Stimulated activated naive CD4-positive, alpha-beta T cell (primary cell): ENCODE measurements at regions not wholly inside any gene's neighbourhood (a gene's known extent, or its start where the extent isn't known, plus 50 kb on each side); places are given as distances from the start of the nearest gene placed in this dataset.

Experiments used
- DNase-seq, 6 experiments: peaks; one replicate each; lab custom pipeline; 2025; lab: John Stamatoyannopoulos, UW

DNA sequence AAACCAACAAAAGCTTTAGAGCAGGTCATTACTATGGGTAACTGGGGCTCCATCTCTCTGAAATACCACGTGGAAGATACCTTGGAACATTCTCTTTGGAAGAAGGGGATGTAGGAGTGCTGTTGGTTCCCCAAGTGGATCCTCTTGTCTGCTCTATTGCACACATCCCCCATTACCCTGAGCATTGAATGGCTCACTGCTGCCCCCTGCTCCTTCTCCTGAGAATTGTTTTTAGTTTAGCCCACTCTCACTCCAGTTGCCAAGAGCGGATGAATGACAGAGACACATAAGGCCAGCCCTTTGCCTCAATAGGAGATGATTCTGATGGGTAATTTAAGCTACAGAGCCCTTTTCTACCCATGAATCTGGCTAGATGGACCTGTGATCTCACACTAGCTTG is 135.6 kb upstream of the SUCLG2 start:
- DNase-seq: peak; percentile 9 to 76 (median 31)

DNA sequence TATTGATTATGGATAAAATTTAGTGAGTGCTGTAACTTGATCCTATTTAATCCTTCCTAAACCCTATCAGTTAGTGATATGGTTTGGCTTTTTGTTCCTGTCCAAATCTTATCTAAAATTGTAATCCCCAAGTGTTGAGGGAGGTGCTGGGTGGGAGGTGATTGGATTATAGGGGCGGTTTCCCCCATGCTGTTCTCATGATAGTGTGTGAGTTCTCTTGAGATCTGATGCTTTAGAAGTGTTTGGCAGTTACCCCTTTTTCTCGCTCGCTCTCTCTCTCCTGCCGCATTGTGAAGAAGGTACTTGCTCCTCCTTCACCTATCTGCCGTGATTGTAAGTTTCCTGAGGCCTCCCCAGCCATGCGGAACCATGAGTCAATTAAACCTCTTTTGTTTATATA is 134.0 kb upstream of the SUCLG2 start:
- no peak for DNase-seq

- no peak for DNase-seq
Observed at GRCh38 chr3:67783281-67784250, 129.2 kb upstream of the SUCLG2 start.

GRCh38 chr3:67781871-67782270 is 127.5 kb upstream of the SUCLG2 start:
- no peak for DNase-seq

- DNase-seq: no peak
Observed at GRCh38 chr3:67781218-67781617, 126.8 kb upstream of the SUCLG2 start.

- no peak for DNase-seq
Observed at GRCh38 chr3:67774676-67775075, 120.3 kb upstream of the SUCLG2 start.

DNA sequence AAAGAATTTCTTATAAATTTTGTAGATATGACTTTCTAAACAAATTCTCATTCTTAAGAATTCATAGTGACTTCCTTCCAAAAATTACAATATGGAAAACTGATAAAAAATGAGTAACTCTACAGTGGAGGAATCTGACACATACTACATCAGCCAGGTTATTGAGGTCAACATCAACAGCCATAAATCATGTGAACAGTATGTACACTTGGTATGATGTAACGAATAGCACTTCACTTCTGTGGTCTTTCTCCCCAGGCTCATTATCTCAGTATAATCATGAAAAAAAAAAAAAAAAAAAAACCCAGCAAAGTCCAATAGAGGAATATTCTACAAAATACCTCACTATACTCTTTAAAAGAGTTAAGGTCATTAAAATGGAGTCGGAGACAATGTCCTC is 111.2 kb upstream of the SUCLG2 start:
- DNase-seq: no peak

GRCh38 chr3:67745296-67745695 is 90.9 kb upstream of the SUCLG2 start:
- no peak for DNase-seq

DNA sequence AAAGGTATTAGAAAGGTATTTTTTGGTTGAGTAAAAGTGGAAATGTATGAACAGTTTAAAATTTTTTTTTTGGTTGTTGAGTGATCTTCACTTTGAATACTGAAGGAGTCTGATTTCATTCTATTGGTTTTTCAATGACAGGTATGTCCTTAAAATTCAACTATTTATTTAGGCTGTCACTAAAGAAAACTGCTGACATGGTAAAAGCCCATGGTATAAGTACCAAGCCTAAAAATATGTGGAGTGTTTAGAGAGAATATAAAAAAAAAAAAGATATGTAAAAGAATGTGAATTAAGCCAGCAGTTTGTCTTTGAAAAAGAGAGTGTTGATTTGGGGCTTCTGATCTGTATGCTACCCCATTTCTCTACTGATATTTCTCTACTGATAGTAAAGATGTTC is 90.3 kb upstream of the SUCLG2 start:
- DNase-seq: no peak

GRCh38 chr3:67739851-67740250 is 85.4 kb upstream of the SUCLG2 start:
- no peak for DNase-seq

DNA sequence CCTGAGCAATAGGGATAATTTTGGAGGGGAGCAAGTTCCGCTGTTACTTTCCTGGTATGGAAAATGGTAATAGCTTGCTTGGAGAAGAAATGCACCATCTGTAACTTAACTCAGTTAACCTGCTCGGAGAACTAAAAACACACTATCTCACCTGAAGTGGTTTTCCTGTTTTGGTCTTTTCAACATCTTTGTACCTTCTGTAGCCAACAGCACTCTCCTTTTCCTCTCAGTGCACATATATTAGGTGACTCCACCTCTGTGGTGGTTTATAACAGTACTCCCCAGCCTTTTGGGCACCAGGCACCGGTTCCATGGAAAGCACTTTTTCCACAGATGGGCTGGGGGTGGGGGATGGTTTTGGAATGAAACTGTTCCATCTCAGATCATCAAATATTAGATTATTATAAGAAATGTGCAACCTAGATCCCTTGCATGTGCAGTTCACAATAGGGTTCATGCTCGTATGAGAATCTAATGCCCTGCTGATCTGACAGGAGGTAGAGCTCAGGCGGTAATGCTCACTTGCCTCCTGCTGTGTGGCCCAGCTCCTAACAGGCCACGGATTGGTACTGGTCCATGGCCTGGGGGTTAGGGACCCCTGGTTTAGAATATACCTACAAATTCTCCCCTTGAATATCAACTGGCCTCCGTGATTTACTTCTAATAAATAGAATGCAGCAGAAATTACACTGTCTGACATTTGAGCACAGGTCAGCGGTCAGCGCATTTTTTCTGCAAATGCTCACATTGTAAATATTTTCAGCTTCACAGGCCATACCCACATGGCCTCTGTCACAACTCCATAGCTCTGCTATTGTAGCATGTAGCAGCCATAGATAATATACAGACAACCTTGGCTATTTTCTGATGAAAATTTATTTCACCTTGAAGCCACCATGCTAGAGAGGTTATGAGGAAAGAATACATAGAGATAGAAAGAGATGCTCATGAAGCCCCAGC is 83.8 kb upstream of the SUCLG2 start:
- DNase-seq: peak in 3 of 6 experiments; percentile 25 to 63 (median 54)

DNA sequence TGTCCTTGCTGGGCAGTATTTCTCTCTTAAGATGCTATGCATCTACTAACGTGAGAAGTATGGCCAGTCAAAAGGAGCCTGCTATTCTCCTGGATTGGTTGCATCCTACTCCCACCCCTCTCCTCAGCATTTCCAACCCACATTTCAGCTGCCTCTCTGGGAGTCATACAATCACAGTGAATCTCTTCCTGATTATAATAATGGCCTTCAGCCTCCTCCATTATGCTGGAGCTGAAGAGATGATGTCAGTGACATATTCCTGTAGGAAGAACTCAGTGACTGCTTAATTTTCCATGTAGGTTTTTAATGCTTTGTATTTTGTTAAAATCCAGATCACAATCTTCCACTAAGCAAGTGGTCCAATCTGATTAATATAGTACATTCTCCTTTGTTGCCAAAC is 82.7 kb upstream of the SUCLG2 start:
- no peak for DNase-seq

- no peak for DNase-seq
Observed at GRCh38 chr3:67733269-67733950, 79.0 kb upstream of the SUCLG2 start.

DNA sequence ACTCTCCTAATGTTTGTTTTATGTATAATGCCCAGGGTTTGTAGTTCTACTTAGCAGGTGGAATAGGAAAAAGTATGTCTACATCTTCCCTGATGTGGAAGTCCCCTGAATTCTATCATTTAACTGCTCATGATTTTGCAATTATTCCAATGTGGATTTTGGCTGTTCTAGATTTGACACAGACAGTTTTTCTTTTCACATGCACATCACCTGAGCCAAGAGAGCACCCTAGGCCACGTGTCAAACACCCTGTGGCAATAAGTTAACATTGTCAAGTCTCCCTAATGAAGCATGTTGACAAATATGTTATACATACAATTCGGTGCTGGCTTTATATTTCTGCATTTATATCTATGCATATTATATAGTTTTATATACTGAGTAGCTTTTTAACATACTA is 70.0 kb upstream of the SUCLG2 start:
- no peak for DNase-seq

DNA sequence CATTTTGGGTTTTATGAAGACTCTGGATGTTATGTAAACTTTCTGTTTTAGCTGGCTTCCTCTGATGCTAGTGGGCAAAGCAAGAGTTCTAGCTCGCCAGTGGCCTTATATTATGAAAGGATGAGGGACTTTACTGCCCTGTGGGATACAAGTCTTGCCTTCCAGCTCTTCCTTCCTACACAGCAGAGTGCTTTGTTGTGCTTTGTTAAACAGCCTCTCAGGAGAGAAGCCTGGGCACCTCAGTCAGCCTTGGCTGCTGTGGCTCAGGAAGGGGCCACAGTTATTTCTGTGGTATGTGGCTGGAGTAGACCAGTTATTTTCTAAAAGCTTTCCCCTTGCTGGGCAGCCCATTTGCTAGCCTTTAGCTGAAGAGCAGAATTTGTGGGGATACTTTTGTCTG is 69.5 kb upstream of the SUCLG2 start:
- DNase-seq: no peak

DNA sequence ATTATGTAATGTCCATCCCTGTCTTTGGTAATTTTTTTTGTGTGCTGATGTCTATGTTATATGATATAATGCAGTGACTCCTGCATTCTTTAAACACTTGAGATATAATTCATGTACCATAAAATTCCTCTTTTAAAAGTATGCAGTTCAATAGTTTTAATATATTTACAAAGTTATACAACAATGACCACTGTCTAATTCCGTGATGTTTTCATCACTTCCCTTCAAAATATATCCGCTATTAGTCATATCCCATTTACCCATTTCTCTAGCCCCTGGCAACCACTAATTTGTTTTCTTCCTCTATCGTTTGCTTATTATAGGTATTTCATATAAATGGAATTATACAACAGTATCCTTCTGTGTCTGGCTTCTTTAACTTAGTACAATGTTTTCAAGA is 64.9 kb upstream of the SUCLG2 start:
- DNase-seq: no peak

DNA sequence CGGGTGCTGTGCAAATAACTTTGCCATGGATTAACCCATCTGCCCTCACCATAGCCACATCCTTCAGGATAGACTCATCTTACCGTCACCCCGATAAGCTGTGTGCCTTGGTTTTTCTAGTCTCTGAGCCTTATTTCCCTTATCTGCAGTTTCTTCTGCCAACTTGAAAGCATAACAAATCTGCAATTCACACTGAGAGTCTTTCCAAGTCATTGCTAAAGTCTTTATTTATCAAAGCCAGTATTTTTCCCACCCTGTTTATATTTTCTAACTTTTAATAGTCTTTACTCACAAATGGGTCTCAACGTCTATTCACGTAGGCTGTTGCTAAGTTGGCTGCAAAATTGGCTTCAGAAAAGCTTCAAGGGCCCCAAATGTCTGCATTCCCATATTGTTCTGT is 61.6 kb upstream of the SUCLG2 start:
- DNase-seq: no peak

DNA sequence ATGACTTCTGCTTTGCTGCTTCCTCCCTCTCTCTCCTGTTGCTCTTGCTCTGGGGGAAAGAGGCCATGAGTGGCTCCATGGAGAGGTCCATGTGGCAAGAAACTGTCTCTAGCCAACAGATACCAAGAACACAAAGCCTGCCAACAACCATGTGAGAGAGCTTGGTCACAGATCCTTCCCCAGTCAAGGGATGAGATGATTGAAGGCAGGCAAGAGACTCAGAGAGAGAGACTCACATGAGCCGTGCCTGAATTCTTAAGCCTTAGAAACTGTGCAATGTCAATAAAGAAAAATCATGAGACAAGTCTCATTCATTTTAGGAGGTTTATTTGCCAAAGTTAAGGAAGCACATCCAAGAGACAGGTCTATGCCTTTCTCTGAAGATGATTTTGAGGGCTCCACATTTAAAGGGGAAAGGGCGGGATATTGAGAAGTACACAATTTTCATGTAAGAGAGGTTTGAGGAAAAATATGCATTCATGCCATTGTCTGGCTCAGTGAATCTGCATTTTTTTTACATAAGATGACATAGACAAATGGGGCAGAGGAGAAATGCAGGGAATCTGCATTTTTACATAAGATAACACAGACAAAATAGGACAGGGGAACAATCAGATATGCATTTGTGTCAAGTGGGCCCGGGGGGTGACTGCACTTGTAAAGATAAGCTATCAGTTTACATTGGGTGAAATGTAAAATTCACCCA is 59.5 kb upstream of the SUCLG2 start:
- DNase-seq: no peak

GRCh38 chr3:67712259-67712658 is 57.8 kb upstream of the SUCLG2 start:
- DNase-seq: no peak

- no peak for DNase-seq
Observed at GRCh38 chr3:67710396-67710795, 56.0 kb upstream of the SUCLG2 start.

DNA sequence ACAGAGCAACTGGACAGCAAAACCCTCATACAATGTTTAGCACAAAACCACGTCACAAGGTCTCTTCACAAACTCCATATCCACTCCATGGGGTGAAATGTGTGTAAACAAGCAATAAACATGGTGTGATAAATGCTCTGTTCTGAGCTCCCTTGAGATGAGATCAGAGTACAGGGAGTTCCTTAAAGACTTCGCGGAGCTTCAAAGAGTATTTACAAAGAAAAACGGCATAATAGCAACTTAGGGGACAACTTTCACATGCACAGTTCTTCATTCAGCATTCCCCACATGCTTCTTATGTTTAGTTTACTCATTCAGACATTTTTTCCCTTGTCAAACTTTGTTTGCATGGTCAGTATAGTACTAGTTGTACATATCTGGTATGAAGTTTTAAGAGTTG is 52.5 kb upstream of the SUCLG2 start:
- peak in 1 of 6 experiments; percentile 1 for DNase-seq

DNA sequence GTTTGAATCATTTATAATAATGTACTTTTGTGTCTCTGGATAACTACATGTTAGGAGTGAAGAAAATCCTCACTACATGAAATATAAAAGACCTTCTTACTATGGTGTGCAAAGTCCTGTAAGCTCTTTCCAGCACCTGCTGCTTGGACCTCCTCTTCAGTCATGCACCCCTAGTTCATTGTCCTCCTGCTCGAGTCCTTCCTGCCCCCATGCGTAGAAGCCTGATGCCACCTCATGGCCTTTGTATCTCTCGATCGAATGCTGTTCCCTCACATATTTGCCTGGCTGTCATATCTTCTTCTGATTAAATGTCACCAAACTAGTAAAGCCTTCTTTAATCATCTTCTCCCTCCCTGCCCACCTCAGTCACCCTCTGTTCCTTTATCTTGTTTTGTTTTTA is 49.9 kb upstream of the SUCLG2 start:
- no peak for DNase-seq
